ENCODE measurements at regions not wholly inside any gene's neighbourhood (a gene's known extent, or its start where the extent isn't known, plus 50 kb on each side); places are given as distances from the start of the nearest gene placed in this dataset.

DNA sequence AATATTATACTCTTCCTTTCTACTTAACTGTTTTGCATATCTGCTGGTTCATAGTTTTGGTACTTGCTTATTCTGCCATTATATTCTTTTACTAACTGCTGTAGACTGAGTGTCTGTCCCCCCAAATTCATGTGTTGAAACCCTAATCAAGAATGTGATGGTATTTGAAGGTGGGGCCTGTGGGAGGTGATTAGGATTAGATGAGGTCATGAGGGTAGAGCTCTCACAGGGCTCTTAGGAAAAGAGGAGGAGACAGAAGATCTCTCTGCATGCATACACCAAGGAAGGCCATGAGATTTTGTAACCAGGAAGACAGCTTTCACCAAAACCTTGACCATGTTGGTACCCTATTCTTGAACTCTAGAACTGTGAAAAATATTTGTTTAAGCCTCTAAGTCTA lies 354.1 kb upstream of the B3GALT2 start:
- TF ChIP-seq, protein P1, sequence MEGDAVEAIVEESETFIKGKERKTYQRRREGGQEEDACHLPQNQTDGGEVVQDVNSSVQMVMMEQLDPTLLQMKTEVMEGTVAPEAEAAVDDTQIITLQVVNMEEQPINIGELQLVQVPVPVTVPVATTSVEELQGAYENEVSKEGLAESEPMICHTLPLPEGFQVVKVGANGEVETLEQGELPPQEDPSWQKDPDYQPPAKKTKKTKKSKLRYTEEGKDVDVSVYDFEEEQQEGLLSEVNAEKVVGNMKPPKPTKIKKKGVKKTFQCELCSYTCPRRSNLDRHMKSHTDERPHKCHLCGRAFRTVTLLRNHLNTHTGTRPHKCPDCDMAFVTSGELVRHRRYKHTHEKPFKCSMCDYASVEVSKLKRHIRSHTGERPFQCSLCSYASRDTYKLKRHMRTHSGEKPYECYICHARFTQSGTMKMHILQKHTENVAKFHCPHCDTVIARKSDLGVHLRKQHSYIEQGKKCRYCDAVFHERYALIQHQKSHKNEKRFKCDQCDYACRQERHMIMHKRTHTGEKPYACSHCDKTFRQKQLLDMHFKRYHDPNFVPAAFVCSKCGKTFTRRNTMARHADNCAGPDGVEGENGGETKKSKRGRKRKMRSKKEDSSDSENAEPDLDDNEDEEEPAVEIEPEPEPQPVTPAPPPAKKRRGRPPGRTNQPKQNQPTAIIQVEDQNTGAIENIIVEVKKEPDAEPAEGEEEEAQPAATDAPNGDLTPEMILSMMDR (IDR thresholded peaks at IDR 0.05; ENCODE audit: low read length): no peak
- no peak for TF ChIP-seq EZH2 (IDR thresholded peaks at IDR 0.05; ENCODE audit: borderline replicate concordance, low read length)
